GM19438 (cell line): ENCODE measurements at regions not wholly inside any gene's neighbourhood (a gene's known extent, or its start where the extent isn't known, plus 50 kb on each side); places are given as distances from the start of the nearest gene placed in this dataset.
"Not testable (repeated sequence)": the region's sequence is repeated elsewhere in the genome, so short reads cannot be mapped to it uniquely, and the experiment has no call there.

Experiments used
- ATAC-seq: cut with Tn5 transposase; IDR thresholded peaks from one replicate; pipeline ENCODE4 v1.9.1; 2021; ENCODE audit warnings: low read depth; ENCODE audit not compliant: unreplicated experiment

- ATAC-seq, result no peak
These were observed 1821.6 kb upstream of the C9orf72 start for GRCh38 chr9:29394855-29395254.

- no peak for ATAC-seq
These were observed 1823.9 kb upstream of the C9orf72 start for GRCh38 chr9:29397148-29397547.

- ATAC-seq, result no peak
These were observed 1842.9 kb upstream of the C9orf72 start for GRCh38 chr9:29416204-29416603.

- ATAC-seq, result no peak
These were observed 1849.2 kb upstream of the C9orf72 start for GRCh38 chr9:29422438-29422837.

- ATAC-seq, result no peak
These were observed 1858.9 kb upstream of the C9orf72 start for GRCh38 chr9:29432191-29432590.

GRCh38 chr9:29432656-29433055, 1859.4 kb upstream of the C9orf72 start:
- not testable (repeated sequence) for ATAC-seq

GRCh38 chr9:29435368-29435767, 1862.1 kb upstream of the C9orf72 start:
- ATAC-seq, result no peak

- no peak for ATAC-seq
These were observed 1864.2 kb upstream of the C9orf72 start for GRCh38 chr9:29437526-29437925.

- ATAC-seq, result no peak
These were observed 1866.7 kb upstream of the C9orf72 start for GRCh38 chr9:29439961-29440360.

- no peak for ATAC-seq
These were observed 1867.2 kb upstream of the C9orf72 start for GRCh38 chr9:29440449-29440848.

GRCh38 chr9:29445751-29446150, 1872.5 kb upstream of the C9orf72 start:
- no peak for ATAC-seq

GRCh38 chr9:29449306-29449705, 1876.0 kb upstream of the C9orf72 start:
- ATAC-seq, result no peak

GRCh38 chr9:29450343-29450875, 1877.1 kb upstream of the C9orf72 start:
- ATAC-seq, result not testable (repeated sequence)

- no peak for ATAC-seq
These were observed 1883.7 kb upstream of the C9orf72 start for GRCh38 chr9:29456940-29457339.

- no peak for ATAC-seq
These were observed 1902.2 kb upstream of the C9orf72 start for GRCh38 chr9:29475471-29475870.

- no peak for ATAC-seq
These were observed 1938.4 kb upstream of the C9orf72 start for GRCh38 chr9:29511680-29512079.

GRCh38 chr9:29514336-29514735, 1941.1 kb upstream of the C9orf72 start:
- ATAC-seq, result no peak

GRCh38 chr9:29514862-29515261, 1941.6 kb upstream of the C9orf72 start:
- ATAC-seq, result no peak

- no peak for ATAC-seq
These were observed 1975.2 kb upstream of the C9orf72 start for GRCh38 chr9:29548436-29548835.

GRCh38 chr9:29555502-29555901, 1982.2 kb upstream of the C9orf72 start:
- no peak for ATAC-seq

- no peak for ATAC-seq
These were observed 1983.0 kb upstream of the C9orf72 start for GRCh38 chr9:29556317-29556716.

GRCh38 chr9:29556746-29557145, 1983.5 kb upstream of the C9orf72 start:
- no peak for ATAC-seq

- ATAC-seq, result no peak
These were observed 1991.3 kb upstream of the C9orf72 start for GRCh38 chr9:29564564-29564963.
